ENCODE measurements at regions not wholly inside any gene's neighbourhood (a gene's known extent, or its start where the extent isn't known, plus 50 kb on each side); places are given as distances from the start of the nearest gene placed in this dataset.

DNA sequence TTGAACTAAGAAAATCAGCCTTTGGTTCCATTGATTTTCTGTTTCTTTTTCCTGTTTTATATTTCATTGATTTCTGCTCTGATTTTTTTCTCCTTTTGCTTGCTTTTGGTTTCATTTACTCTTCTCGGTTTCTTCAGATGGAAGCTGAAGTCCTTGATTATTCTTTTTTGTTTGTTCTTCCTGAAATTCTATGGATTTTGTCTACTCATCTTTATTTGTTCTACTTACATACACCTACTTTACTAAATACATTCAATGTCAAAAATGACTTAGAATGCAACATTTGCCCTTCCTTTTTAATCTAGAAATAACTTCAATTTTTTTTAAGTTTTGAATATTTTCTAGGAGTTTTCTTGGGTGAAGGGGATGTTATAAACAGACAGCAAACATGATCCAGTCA lies 612.5 kb downstream of the METTL4 start:
- no peak for TF ChIP-seq FOXM1 (IDR thresholded peaks at IDR 0.05; ENCODE audit: borderline replicate concordance)
- TF ChIP-seq, protein P1, sequence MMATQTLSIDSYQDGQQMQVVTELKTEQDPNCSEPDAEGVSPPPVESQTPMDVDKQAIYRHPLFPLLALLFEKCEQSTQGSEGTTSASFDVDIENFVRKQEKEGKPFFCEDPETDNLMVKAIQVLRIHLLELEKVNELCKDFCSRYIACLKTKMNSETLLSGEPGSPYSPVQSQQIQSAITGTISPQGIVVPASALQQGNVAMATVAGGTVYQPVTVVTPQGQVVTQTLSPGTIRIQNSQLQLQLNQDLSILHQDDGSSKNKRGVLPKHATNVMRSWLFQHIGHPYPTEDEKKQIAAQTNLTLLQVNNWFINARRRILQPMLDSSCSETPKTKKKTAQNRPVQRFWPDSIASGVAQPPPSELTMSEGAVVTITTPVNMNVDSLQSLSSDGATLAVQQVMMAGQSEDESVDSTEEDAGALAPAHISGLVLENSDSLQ (IDR thresholded peaks at IDR 0.05), result no peak
- no peak for TF ChIP-seq SUZ12 (IDR thresholded peaks at IDR 0.05)
- no peak for TF ChIP-seq HDGF (IDR thresholded peaks at IDR 0.05; ENCODE audit: borderline replicate concordance)
- no peak for TF ChIP-seq FOXK2 (IDR thresholded peaks at IDR 0.05)
- no peak for TF ChIP-seq ZNF384 (IDR thresholded peaks at IDR 0.05)
- TF ChIP-seq L3MBTL2 (conservative IDR thresholded peaks at IDR 0.05), result no peak
- TF ChIP-seq CTBP1 (IDR thresholded peaks at IDR 0.05; ENCODE audit: borderline replicate concordance), result no peak
- no peak for TF ChIP-seq FOXA1 (IDR thresholded peaks at IDR 0.05)
- no peak for TF ChIP-seq SP1 (IDR thresholded peaks at IDR 0.05)
- no peak for TF ChIP-seq BHLHE40 (IDR thresholded peaks at IDR 0.05; ENCODE audit: borderline replicate concordance)
- TF ChIP-seq ELF4 (IDR thresholded peaks at IDR 0.05), result no peak
- TF ChIP-seq LEF1 (IDR thresholded peaks at IDR 0.05; ENCODE audit: borderline replicate concordance), result no peak

Data from HEK293T (cell line).